HCT116 (cell line): ENCODE measurements at regions not wholly inside any gene's neighbourhood (a gene's known extent, or its start where the extent isn't known, plus 50 kb on each side); places are given as distances from the start of the nearest gene placed in this dataset.

ENCODE experiments used
- ATAC-seq: fragments of 200-7000 bp; cut with Tn5 transposase; 2 replicates; pipeline ENCODE4 v1.9.1; 2020; ENCODE audit warnings: mild to moderate bottlenecking, moderate library complexity
- BruUV-seq: library from RNA; stranded (reverse); fragments of 400-500 nt; replicated peaks from 2 replicates; lab custom pipeline; 2021; lab: Mats Ljungman, UMichigan
- CTCF ChIA-PET: fragments of 300-600 bp; sonication (Branson Sonifier 250); formaldehyde crosslinking; loops from one replicate; lab custom pipeline; 2021; ENCODE audit warnings: antibody characterized with exemption; lab: Charles Lee
- POLR2A ChIA-PET: fragments of 300-600, 350-600 bp; sonication (Branson Sonifier 250); formaldehyde crosslinking; loops from one replicate; lab custom pipeline; 2021; ENCODE audit warnings: antibody characterized with exemption; lab: Charles Lee
- RAD21 ChIA-PET, 2 experiments: fragments of 300-600 bp; sonication (Branson Sonifier 250); formaldehyde crosslinking; loops; one replicate each; lab custom pipeline; 2023; ENCODE audit warnings: low total read pairs in 2 of 2; ENCODE audit not compliant: uncharacterized antibody in 2 of 2, unreplicated experiment in 2 of 2, low non-redundant PET in 1 of 2; lab: Charles Lee
- DNase-seq: peaks from one replicate; pipeline ENCODE4 v3.0.0-alpha.2; 2010; ENCODE audit warnings: low read depth, low spot score
- H2AFZ ChIP-seq: fragments of 200-600 bp; shearing (Covaris generic), sonication (generic); 2 replicates; pipeline ENCODE4 v1.6.1; 2017; ENCODE audit warnings: low read depth, mixed run types, mixed read lengths, antibody characterized with exemption, low read length; ENCODE audit not compliant: poor library complexity, severe bottlenecking
- H3K27ac ChIP-seq: 2 replicates; pipeline ENCODE4 v1.5.1; 2012; ENCODE audit warnings: low read depth, low read length
- H3K27me3 ChIP-seq: fragments of 200-600 bp; sonication (generic); 2 replicates; pipeline ENCODE4 v1.6.1; 2016; ENCODE audit warnings: mixed run types, low read length, mixed read lengths; ENCODE audit not compliant: insufficient read depth
- H3K36me3 ChIP-seq, 2 experiments: fragments of 200-500 bp in 1 of 2; fragments of 200-600 bp in 1 of 2; sonication (Bioruptor generic) in 1 of 2; sonication (generic) in 1 of 2; 2 replicates each; pipeline versions ENCODE4 v1.5.1 to v1.6.1; 2014 to 2016; ENCODE audit warnings: low read length in 2 of 2, inconsistent platforms in 1 of 2, mixed read lengths in 1 of 2, mixed run types in 1 of 2; ENCODE audit not compliant: insufficient read depth in 2 of 2, control insufficient read depth in 1 of 2
- H3K4me1 ChIP-seq, 2 experiments: fragments of 200-600 bp in 1 of 2; sonication (generic) in 1 of 2; 2 replicates each; pipeline versions ENCODE4 v1.5.1 to v1.6.1; 2012 to 2017; ENCODE audit warnings: low read length in 2 of 2, inconsistent platforms in 1 of 2, mild to moderate bottlenecking in 1 of 2, mixed read lengths in 1 of 2, mixed run types in 1 of 2, moderate library complexity in 1 of 2; ENCODE audit not compliant: insufficient read depth in 2 of 2, control insufficient read depth in 1 of 2
- H3K4me2 ChIP-seq: fragments of 200-600 bp; sonication (generic); 2 replicates; pipeline ENCODE4 v1.6.1; 2017; ENCODE audit warnings: mixed run types, low read length, mixed read lengths
- H3K4me3 ChIP-seq, 2 experiments: fragments of 200-600 bp in 1 of 2; sonication (generic) in 1 of 2; replicated peaks in 1 of 2; 2 replicates each; pipeline ENCODE4 v1.5.1; 2011 to 2016; ENCODE audit warnings: low read length in 2 of 2, control low read depth in 1 of 2, low read depth in 1 of 2, mild to moderate bottlenecking in 1 of 2, mixed read lengths in 1 of 2, mixed run types in 1 of 2
- H3K79me2 ChIP-seq: fragments of 200-600 bp; sonication (generic); 2 replicates; pipeline ENCODE4 v1.6.1; 2017; ENCODE audit warnings: mild to moderate bottlenecking, mixed run types, low read length, moderate library complexity, mixed read lengths; ENCODE audit not compliant: insufficient read depth
- H3K9ac ChIP-seq: fragments of 200-600 bp; sonication (generic); 2 replicates; pipeline ENCODE4 v1.6.1; 2016; ENCODE audit warnings: low read length, mixed read lengths
- H3K9me2 ChIP-seq: fragments of 200-600 bp; sonication (generic), shearing (Covaris generic); 2 replicates; pipeline ENCODE4 v1.6.1; 2017; ENCODE audit warnings: mixed run types, mild to moderate bottlenecking, moderate library complexity; ENCODE audit not compliant: insufficient read depth
- H3K9me3 ChIP-seq, 2 experiments: fragments of 200-500 bp in 1 of 2; fragments of 200-600 bp in 1 of 2; sonication (Bioruptor generic) in 1 of 2; sonication (generic) in 1 of 2; 2 replicates each; pipeline ENCODE4 v1.6.1; 2014 to 2017; ENCODE audit warnings: low read length in 2 of 2, mixed read lengths in 2 of 2, inconsistent platforms in 1 of 2, low read depth in 1 of 2, mild to moderate bottlenecking in 1 of 2, mixed run types in 1 of 2, moderate library complexity in 1 of 2; ENCODE audit not compliant: control insufficient read depth in 1 of 2, insufficient read depth in 1 of 2
- H4K20me1 ChIP-seq: fragments of 200-600 bp; sonication (generic), shearing (Covaris generic); 2 replicates; pipeline ENCODE4 v1.6.1; 2017; ENCODE audit warnings: mixed run types, mild to moderate bottlenecking, moderate library complexity; ENCODE audit not compliant: insufficient read depth
- ATF3 ChIP-seq: IDR thresholded peaks from 2 replicates; pipeline ENCODE4 v1.6.1; 2012
- CBX3 ChIP-seq: IDR thresholded peaks from 2 replicates; pipeline ENCODE4 v1.6.1; 2012; ENCODE audit warnings: low read depth
- MAX ChIP-seq: IDR thresholded peaks from 2 replicates; pipeline ENCODE4 v1.6.1; 2012
- POLR2A ChIP-seq: IDR thresholded peaks from 2 replicates; pipeline ENCODE4 v1.7.0; 2011; ENCODE audit warnings: borderline replicate concordance; ENCODE audit not compliant: insufficient read depth, insufficient read length; ENCODE audit errors: extremely low read depth
- ZNF274 ChIP-seq: fragments of 200-500 bp; sonication (Bioruptor generic); IDR thresholded peaks from 2 replicates; pipeline ENCODE4 v1.6.1; 2014; ENCODE audit warnings: mild to moderate bottlenecking, low read depth, low read length, inconsistent platforms
- intact Hi-C: fragments of 100-400 bp; cut with micrococcal nuclease; formaldehyde crosslinking; loops from 2 replicates; pipeline ENCODE4 v1.10.0; 2022

GRCh38 chrX:76026292-76026691, 146.6 kb upstream of the PBDC1 start:
- Histone ChIP-seq H3K4me1 (no peaks in the 10 kb centered on the region), H3K9ac (no peak overlapping the region), H3K9me3 (no peaks in the 10 kb centered on the region), H3K4me2 (no peak overlapping the region), H3K27ac (no peak overlapping the region), H4K20me1 (no peaks in the 10 kb centered on the region), H3K27me3 (no peaks in the 10 kb centered on the region), H2AFZ (no peak overlapping the region), H3K79me2 (no peaks in the 10 kb centered on the region), H3K4me3 (no peak overlapping the region), H3K9me2 (no peaks in the 10 kb centered on the region), H3K36me3 (no peaks in the 10 kb centered on the region)
- no peak for DNase-seq
- ChIA-PET CTCF (no interaction called here), RAD21 (no interaction called here), POLR2A (no interaction called here)
- TF ChIP-seq CBX3, result no peak
- no peak for TF ChIP-seq POLR2A
- intact Hi-C loops, result no loop called here
- ATAC-seq, result no peak
- BruUV-seq, result no TSS peak

DNA sequence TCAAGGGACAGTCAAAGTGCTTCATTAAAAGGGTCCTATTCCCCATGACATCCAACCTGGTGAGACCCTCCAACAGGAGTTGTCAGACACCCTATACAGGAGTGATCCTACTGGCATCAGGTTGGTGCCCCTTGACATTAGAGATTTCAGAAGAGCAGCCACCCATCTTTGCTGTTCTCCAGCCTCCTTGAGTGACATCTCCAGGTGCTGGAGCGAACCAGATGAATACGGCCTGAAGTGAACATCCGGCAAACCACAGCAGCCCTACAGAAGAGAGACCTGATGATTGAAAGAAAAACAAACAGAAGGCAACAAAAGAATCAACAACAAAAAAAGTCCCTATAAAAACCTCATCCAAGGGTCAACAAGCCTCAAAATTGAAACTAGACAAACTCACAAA, 146.1 kb upstream of the PBDC1 start:
- CTCF ChIA-PET, result no interaction called here
- H3K4me1 ChIP-seq, result no peaks in the 10 kb centered on the region
- ATAC-seq (no peak), DNase-seq (no peak)
- POLR2A ChIA-PET, result no interaction called here
- BruUV-seq, result no TSS peak
- no peaks in the 10 kb centered on the region for H3K9me3 ChIP-seq
- no peak for TF ChIP-seq ZNF274
- no peak for TF ChIP-seq MAX
- no peak for TF ChIP-seq ATF3
- TF ChIP-seq POLR2A, result no peak
- intact Hi-C loops, result no loop called here
- no peaks in the 10 kb centered on the region for H3K9me2 ChIP-seq
- no peak overlapping the region for H2AFZ ChIP-seq
- RAD21 ChIA-PET, result no interaction called here
- H4K20me1 ChIP-seq, result no peaks in the 10 kb centered on the region
- no peaks in the 10 kb centered on the region for H3K36me3 ChIP-seq
- H3K9ac ChIP-seq, result no peak overlapping the region
- H3K4me3 ChIP-seq, result no peak overlapping the region
- H3K27me3 ChIP-seq, result no peaks in the 10 kb centered on the region
- no peak overlapping the region for H3K4me2 ChIP-seq
- no peaks in the 10 kb centered on the region for H3K79me2 ChIP-seq
- H3K27ac ChIP-seq, result no peak overlapping the region
